Adrenal gland (tissue), 9 donors: ENCODE measurements at regions not wholly inside any gene's neighbourhood (a gene's known extent, or its start where the extent isn't known, plus 50 kb on each side); places are given as distances from the start of the nearest gene placed in this dataset.

Source experiments
- DNase-seq, 7 donors: peaks; one replicate each; pipeline ENCODE4 v3.0.0-alpha.2; 2019 to 2020
- H3K27ac ChIP-seq, 5 donors: fragments of 200-600 bp; sonication (generic) in 4 of 5; 1 replicate in 3 of 5; 2 replicates in 2 of 5; pipeline versions ENCODE4 v1.5.1 to v1.8.0; 2016 to 2020; ENCODE audit warnings: mild to moderate bottlenecking in 1 of 5
- H3K27me3 ChIP-seq: fragments of 200-600 bp; 2 replicates; pipeline ENCODE4 v1.8.0; 2021
- H3K36me3 ChIP-seq, 2 donors: fragments of 200-600 bp; replicated peaks in 1 of 2; 1 replicate in 1 of 2; 2 replicates in 1 of 2; pipeline versions ENCODE4 v1.5.1 to v1.8.0; 2018 to 2022
- H3K4me1 ChIP-seq, 2 donors: fragments of 200-600 bp; replicated peaks in 1 of 2; 1 replicate in 1 of 2; 2 replicates in 1 of 2; pipeline versions ENCODE4 v1.5.1 to v1.8.0; 2018 to 2021
- H3K4me3 ChIP-seq, 4 donors: fragments of 200-600 bp; sonication (generic) in 3 of 4; one replicate each; pipeline ENCODE4 v1.5.1; 2016 to 2018
- H3K9me3 ChIP-seq, 3 donors: fragments of 200-600 bp; sonication (generic) in 1 of 3; replicated peaks in 1 of 3; 1 replicate in 2 of 3; 2 replicates in 1 of 3; pipeline versions ENCODE4 v1.5.1 to v1.8.0; 2016 to 2021
- CTCF ChIP-seq, 6 experiments: fragments of 450-650 bp in 4 of 6; fragments of 200-600 bp in 2 of 6; sonication (generic) in 1 of 6; IDR thresholded peaks; 1 replicate in 5 of 6; 2 replicates in 1 of 6; pipeline versions ENCODE4 v1.5.1 to v1.8.0; 2016 to 2021; ENCODE audit warnings: antibody characterized with exemption in 6 of 6, mild to moderate bottlenecking in 2 of 6, moderate library complexity in 1 of 6
- POLR2A ChIP-seq, 2 donors: fragments of 450-650 bp; IDR thresholded peaks; one replicate each; pipeline ENCODE4 v1.6.1; 2017; ENCODE audit warnings: antibody characterized with exemption in 2 of 2, mild to moderate bottlenecking in 2 of 2, moderate library complexity in 1 of 2
- WGBS, 4 donors: extraction: QIAGEN DNeasy Blood & Tissue Kit in 2 of 4; methylation state at CpG; one replicate each; pipeline versions ENCODE4 v1.1.5 to v1.1.7; 2013 to 2017; 5-methylcytosine and 5-hydroxymethylcytosine counted together
- intact Hi-C, 2 donors: fragments of 100-400 bp; cut with DNase I; formaldehyde crosslinking; loops; one replicate each; pipeline versions ENCODE4 v1.14.1 to v1.15.0; 2022 to 2023
- donor health status: healthy with polysubstance abuse.
- donor health status: Bipolar disorder and iron deficiency.
- donor health status: DM: yes; HTN: yes; CAD: no.
- donor health status: DM: no; HTN: no; CAD: no.
- donor health status: DM: no; HTN: no; CAD: no.

DNA sequence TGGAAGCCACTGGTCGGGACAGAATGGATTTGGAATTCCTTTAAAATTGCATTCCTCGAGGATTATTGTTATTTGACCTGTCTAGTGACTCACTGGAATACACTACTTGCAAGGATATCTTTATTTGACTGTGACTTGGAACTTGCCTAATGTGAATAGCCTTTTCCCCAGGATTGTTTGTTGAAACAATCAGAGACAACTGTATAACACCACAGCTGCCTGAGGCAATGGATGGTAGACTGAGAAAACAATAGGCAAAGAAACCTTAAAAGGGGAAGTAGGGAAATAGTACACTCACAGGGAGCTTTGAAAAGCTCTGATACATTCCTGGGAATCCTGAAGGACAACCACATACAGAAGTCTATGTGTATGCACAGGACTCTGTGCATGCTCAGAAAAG is 465.3 kb downstream of the BMP2 start:
- Histone ChIP-seq H3K4me3 (no peak overlapping the region), H3K27ac (no peak overlapping the region), H3K4me1 (no peaks in the 10 kb centered on the region), H3K36me3 (no peaks in the 10 kb centered on the region), H3K9me3 (peaks cover 0 to 5% (median 0%) of the 10 kb centered on the region in 3 donors), H3K27me3 (no peaks in the 10 kb centered on the region)
- TF ChIP-seq POLR2A (IDR thresholded peaks at IDR 0.05) (no peak), CTCF (IDR thresholded peaks at IDR 0.05) (no peak)
- WGBS, 4 donors: 65 to 73% (median 67%) methylated on average over 2 of the region's 2 CpGs
- intact Hi-C loops: no loop called here
- no peak for DNase-seq

DNA sequence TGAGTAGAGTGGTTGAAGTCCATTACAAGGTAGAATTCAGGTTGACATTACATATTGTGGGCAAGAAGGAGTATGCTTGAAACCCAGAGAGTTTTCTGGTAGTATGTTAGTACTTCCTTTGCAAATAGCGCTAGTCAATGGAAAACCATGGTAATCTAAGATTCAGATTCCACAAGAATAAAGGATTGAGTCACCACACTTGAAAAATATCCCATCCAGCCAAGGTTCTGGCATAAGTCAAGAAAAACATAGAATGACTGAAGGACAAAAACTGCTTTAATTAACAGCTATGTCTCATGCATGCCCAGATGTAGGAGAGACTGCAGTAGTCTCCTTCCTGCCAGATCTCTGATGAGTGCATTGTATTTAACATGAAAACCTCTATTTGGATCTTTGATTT is 469.8 kb downstream of the BMP2 start:
- H3K27me3 ChIP-seq: no peaks in the 10 kb centered on the region
- no peak overlapping the region for H3K4me3 ChIP-seq
- no peak for DNase-seq
- WGBS, 4 donors: 52 to 77% (median 68%) methylated on average over 1 of the region's 1 CpG
- peaks cover 0 to 5% (median 0%) of the 10 kb centered on the region in 3 donors for H3K9me3 ChIP-seq
- intact Hi-C loops: no loop called here
- no peaks in the 10 kb centered on the region for H3K4me1 ChIP-seq
- TF ChIP-seq CTCF (IDR thresholded peaks at IDR 0.05) (no peak), POLR2A (IDR thresholded peaks at IDR 0.05) (no peak)
- H3K27ac ChIP-seq: no peak overlapping the region
- H3K36me3 ChIP-seq: no peaks in the 10 kb centered on the region

- 84 to 89% (median 87%) methylated on average over 3 of the region's 3 CpGs for WGBS, 4 donors
Observed at GRCh38 chr20:7240490-7240889, 473.0 kb downstream of the BMP2 start.

GRCh38 chr20:7248281-7249201 is 481.1 kb downstream of the BMP2 start:
- H3K36me3 ChIP-seq: no peaks in the 10 kb centered on the region

More at GRCh38 chr20:7240490-7240889, 473.0 kb downstream of the BMP2 start:
- no peaks in the 10 kb centered on the region for H3K4me1 ChIP-seq
- TF ChIP-seq POLR2A (IDR thresholded peaks at IDR 0.05): no peak
- no peak for TF ChIP-seq CTCF (IDR thresholded peaks at IDR 0.05)
- no peaks in the 10 kb centered on the region for H3K9me3 ChIP-seq
- intact Hi-C loops: no loop called here
- H3K36me3 ChIP-seq: no peaks in the 10 kb centered on the region
- no peaks in the 10 kb centered on the region for H3K27me3 ChIP-seq
- no peak overlapping the region for H3K4me3 ChIP-seq
- DNase-seq: no peak
- no peak overlapping the region for H3K27ac ChIP-seq

More at GRCh38 chr20:7248281-7249201, 481.1 kb downstream of the BMP2 start:
- WGBS, 4 donors: 43 to 52% (median 49%) methylated on average over 7 of the region's 7 CpGs
- H3K9me3 ChIP-seq: no peaks in the 10 kb centered on the region
- no peak overlapping the region for H3K27ac ChIP-seq
- DNase-seq: no peak
- intact Hi-C loops: no loop called here
- H3K4me3 ChIP-seq: no peak overlapping the region
- no peaks in the 10 kb centered on the region for H3K4me1 ChIP-seq
- H3K27me3 ChIP-seq: no peaks in the 10 kb centered on the region
- no peak for TF ChIP-seq CTCF (IDR thresholded peaks at IDR 0.05)
- TF ChIP-seq POLR2A (IDR thresholded peaks at IDR 0.05): no peak
